ENCODE measurements at regions not wholly inside any gene's neighbourhood (a gene's known extent, or its start where the extent isn't known, plus 50 kb on each side); places are given as distances from the start of the nearest gene placed in this dataset.

GRCh38 chr6:9458424-9458823 lies 956.5 kb downstream of the TFAP2A start:
- H3K4me3 ChIP-seq (ENCODE audit: low read length) = no peak overlapping the region
- peaks cover 4% of the 10 kb centered on the region for H3K9me3 ChIP-seq (ENCODE audit: control insufficient read depth, low read length)
- Mint-ChIP-seq H3K9me3 (peaks cover 5% of the 10 kb centered on the region), H3K36me3 (ENCODE audit: low read depth) (peaks cover 2% of the 10 kb centered on the region), H3K4me1 (peaks cover 32% of the 10 kb centered on the region), H3K27me3 (ENCODE audit: insufficient read depth) (peaks cover 12% of the 10 kb centered on the region), H3K27ac (no peak overlapping the region), H3K4me3 (no peak overlapping the region)
- 90% methylated on average over 1 of the region's 1 CpG; no CpG with 5 or more reads in 1 of the 2 experiments for WGBS, 2 experiments (ENCODE audit: insufficient coverage in 1 of 2, insufficient read length in 1 of 2)
- no peaks in the 10 kb centered on the region for H3K4me1 ChIP-seq (ENCODE audit: control insufficient read depth, insufficient read depth, low read length)
- no peak overlapping the region for H3K27ac ChIP-seq (ENCODE audit: low read depth, low read length)
- no peaks in the 10 kb centered on the region for H3K27me3 ChIP-seq (ENCODE audit: control insufficient read depth, insufficient read depth, low read length, poor library complexity, severe bottlenecking)
- H3K36me3 ChIP-seq (ENCODE audit: control insufficient read depth, insufficient read depth, low read length) = no peaks in the 10 kb centered on the region
- TF ChIP-seq CTCF (conservative IDR thresholded peaks at IDR 0.05) = no peak
- H3K9ac ChIP-seq (ENCODE audit: extremely low read depth, low read length, poor library complexity, severe bottlenecking) = no peak overlapping the region
- DNase-seq = no peak

- peak overlapping the region; percentile 83 for H3K27ac Mint-ChIP-seq
- H3K4me3 Mint-ChIP-seq = peak overlapping the region; percentile 17
- 32 to 61% methylated on average over 2 to 7 of the region's 7 CpGs for WGBS, 2 experiments (ENCODE audit: insufficient coverage in 1 of 2, insufficient read length in 1 of 2)
- no peak overlapping the region for H3K9ac ChIP-seq (ENCODE audit: extremely low read depth, low read length, poor library complexity, severe bottlenecking)
- peak overlapping the region; percentile 96 for H3K27ac ChIP-seq (ENCODE audit: low read depth, low read length)
- peaks cover 11% of the 10 kb centered on the region for H3K9me3 ChIP-seq (ENCODE audit: control insufficient read depth, low read length)
- H3K36me3 ChIP-seq (ENCODE audit: control insufficient read depth, insufficient read depth, low read length) = no peaks in the 10 kb centered on the region
- peaks cover 34% of the 10 kb centered on the region for H3K4me1 Mint-ChIP-seq
- TF ChIP-seq CTCF (conservative IDR thresholded peaks at IDR 0.05) = no peak
- peak; percentile 59 for DNase-seq
- H3K9me3 Mint-ChIP-seq = peaks cover 3% of the 10 kb centered on the region
- H3K4me1 ChIP-seq (ENCODE audit: control insufficient read depth, insufficient read depth, low read length) = no peaks in the 10 kb centered on the region
- H3K4me3 ChIP-seq (ENCODE audit: low read length) = peak overlapping the region; percentile 56
- H3K27me3 Mint-ChIP-seq (ENCODE audit: insufficient read depth) = peaks cover 2% of the 10 kb centered on the region
- H3K36me3 Mint-ChIP-seq (ENCODE audit: low read depth) = no peaks in the 10 kb centered on the region
- H3K27me3 ChIP-seq (ENCODE audit: control insufficient read depth, insufficient read depth, low read length, poor library complexity, severe bottlenecking) = no peaks in the 10 kb centered on the region
Observed at GRCh38 chr6:9455864-9456658, 958.8 kb downstream of the TFAP2A start.

GRCh38 chr6:9439621-9440330 lies 975.1 kb downstream of the TFAP2A start:
- Mint-ChIP-seq H3K27ac (no peak overlapping the region), H3K9me3 (peaks cover 22% of the 10 kb centered on the region), H3K27me3 (ENCODE audit: insufficient read depth) (no peaks in the 10 kb centered on the region), H3K4me1 (no peaks in the 10 kb centered on the region), H3K4me3 (no peak overlapping the region), H3K36me3 (ENCODE audit: low read depth) (peaks cover 6% of the 10 kb centered on the region)
- Histone ChIP-seq H3K27me3 (ENCODE audit: control insufficient read depth, insufficient read depth, low read length, poor library complexity, severe bottlenecking) (no peaks in the 10 kb centered on the region), H3K36me3 (ENCODE audit: control insufficient read depth, insufficient read depth, low read length) (no peaks in the 10 kb centered on the region), H3K4me1 (ENCODE audit: control insufficient read depth, insufficient read depth, low read length) (no peaks in the 10 kb centered on the region), H3K4me3 (ENCODE audit: low read length) (no peak overlapping the region), H3K27ac (ENCODE audit: low read depth, low read length) (no peak overlapping the region), H3K9me3 (ENCODE audit: control insufficient read depth, low read length) (peaks cover 12% of the 10 kb centered on the region), H3K9ac (ENCODE audit: extremely low read depth, low read length, poor library complexity, severe bottlenecking) (no peak overlapping the region)
- 94 to 100% methylated on average over 1 of the region's 1 CpG for WGBS, 2 experiments (ENCODE audit: insufficient coverage in 1 of 2, insufficient read length in 1 of 2)
- no peak for TF ChIP-seq CTCF (conservative IDR thresholded peaks at IDR 0.05)
- DNase-seq = no peak

All from endodermal cell (in vitro differentiated cells).